Astrocyte of the spinal cord (primary cell): ENCODE measurements at regions not wholly inside any gene's neighbourhood (a gene's known extent, or its start where the extent isn't known, plus 50 kb on each side); places are given as distances from the start of the nearest gene placed in this dataset.

Source experiments
- DNase-seq: peaks from one replicate; pipeline ENCODE4 v3.0.0; 2011; ENCODE audit warnings: low read depth, low spot score
- H3K4me3 ChIP-seq: 2 replicates; pipeline ENCODE4 v1.5.1; 2011; ENCODE audit warnings: low read depth, mild to moderate bottlenecking, low read length, moderate library complexity
- CTCF ChIP-seq: IDR thresholded peaks from 2 replicates; pipeline ENCODE4 v1.5.1; 2012; ENCODE audit warnings: low read depth, mild to moderate bottlenecking, low read length, inconsistent platforms
- in situ Hi-C: cut with HindIII; loops from 2 replicates; pipeline ENCODE4 v1.10.0; 2017; ENCODE audit warnings: low sequenced_read_pairs

GRCh38 chr11:119529936-119530335 lies 107.0 kb upstream of the THY1 start:
- in situ Hi-C loops = no loop called here
- no peak overlapping the region for H3K4me3 ChIP-seq
- TF ChIP-seq CTCF = no peak
- no peak for DNase-seq

GRCh38 chr11:119529063-119529845 lies 106.3 kb upstream of the THY1 start:
- no peak overlapping the region for H3K4me3 ChIP-seq
- DNase-seq = no peak
- in situ Hi-C loops = no loop called here
- no peak for TF ChIP-seq CTCF

GRCh38 chr11:119525867-119526196 lies 102.9 kb upstream of the THY1 start:
- no peak for TF ChIP-seq CTCF
- DNase-seq = no peak
- H3K4me3 ChIP-seq = no peak overlapping the region
- in situ Hi-C loops = no loop called here

GRCh38 chr11:119525180-119525866 lies 102.4 kb upstream of the THY1 start:
- DNase-seq = no peak
- no peak overlapping the region for H3K4me3 ChIP-seq
- in situ Hi-C loops = no loop called here
- no peak for TF ChIP-seq CTCF

- H3K4me3 ChIP-seq = no peak overlapping the region
- DNase-seq = no peak
- no peak for TF ChIP-seq CTCF
- in situ Hi-C loops = no loop called here
These were observed 100.7 kb upstream of the THY1 start for GRCh38 chr11:119523539-119524157.

GRCh38 chr11:119522609-119523008 lies 99.6 kb upstream of the THY1 start:
- no peak for TF ChIP-seq CTCF
- no peak overlapping the region for H3K4me3 ChIP-seq
- in situ Hi-C loops = no loop called here
- DNase-seq = no peak
